22Rv1 (cell line): ENCODE measurements at regions not wholly inside any gene's neighbourhood (a gene's known extent, or its start where the extent isn't known, plus 50 kb on each side); places are given as distances from the start of the nearest gene placed in this dataset.

Source experiments
- ZFX ChIP-seq: fragments of 450-650 bp; IDR thresholded peaks from 2 replicates; pipeline ENCODE4 v1.6.1; 2017; ENCODE audit warnings: antibody characterized with exemption, borderline replicate concordance
- TF ChIP-seq, protein P1 (sequence below): fragments of 450-650 bp; IDR thresholded peaks from 2 replicates; pipeline ENCODE4 v1.5.1; 2017; ENCODE audit warnings: mild to moderate bottlenecking

DNA sequence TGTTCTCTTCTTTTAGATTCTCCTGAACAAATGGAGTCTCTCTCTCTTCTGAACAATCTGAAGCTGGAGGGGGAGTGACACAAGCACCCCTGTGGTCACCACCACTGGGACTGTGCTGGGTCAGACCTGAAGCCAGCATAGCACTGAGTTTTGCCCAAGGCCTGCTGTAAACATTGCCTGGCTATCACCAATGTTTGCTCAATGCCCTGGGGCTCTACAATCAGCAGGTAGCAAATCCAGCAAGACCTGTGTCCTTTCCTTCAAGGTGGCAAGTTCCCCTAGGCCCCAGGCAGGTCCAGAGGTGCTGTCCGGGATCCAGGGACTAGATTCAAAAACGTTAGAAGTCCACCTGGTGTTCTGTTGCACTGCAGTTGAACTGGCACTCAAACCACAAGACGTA, 282.8 kb upstream of the PROX1 start:
- TF ChIP-seq, protein P1, sequence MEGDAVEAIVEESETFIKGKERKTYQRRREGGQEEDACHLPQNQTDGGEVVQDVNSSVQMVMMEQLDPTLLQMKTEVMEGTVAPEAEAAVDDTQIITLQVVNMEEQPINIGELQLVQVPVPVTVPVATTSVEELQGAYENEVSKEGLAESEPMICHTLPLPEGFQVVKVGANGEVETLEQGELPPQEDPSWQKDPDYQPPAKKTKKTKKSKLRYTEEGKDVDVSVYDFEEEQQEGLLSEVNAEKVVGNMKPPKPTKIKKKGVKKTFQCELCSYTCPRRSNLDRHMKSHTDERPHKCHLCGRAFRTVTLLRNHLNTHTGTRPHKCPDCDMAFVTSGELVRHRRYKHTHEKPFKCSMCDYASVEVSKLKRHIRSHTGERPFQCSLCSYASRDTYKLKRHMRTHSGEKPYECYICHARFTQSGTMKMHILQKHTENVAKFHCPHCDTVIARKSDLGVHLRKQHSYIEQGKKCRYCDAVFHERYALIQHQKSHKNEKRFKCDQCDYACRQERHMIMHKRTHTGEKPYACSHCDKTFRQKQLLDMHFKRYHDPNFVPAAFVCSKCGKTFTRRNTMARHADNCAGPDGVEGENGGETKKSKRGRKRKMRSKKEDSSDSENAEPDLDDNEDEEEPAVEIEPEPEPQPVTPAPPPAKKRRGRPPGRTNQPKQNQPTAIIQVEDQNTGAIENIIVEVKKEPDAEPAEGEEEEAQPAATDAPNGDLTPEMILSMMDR, result no peak
- no peak for TF ChIP-seq ZFX
